Right lobe of liver (tissue), 6 donors: ENCODE measurements at regions not wholly inside any gene's neighbourhood (a gene's known extent, or its start where the extent isn't known, plus 50 kb on each side); places are given as distances from the start of the nearest gene placed in this dataset.

Experiments used
- ATAC-seq, 4 donors: fragments of 200-7000 bp; cut with Tn5 transposase; one replicate each; pipeline ENCODE4 v1.9.1; 2020; ENCODE audit warnings: mild to moderate bottlenecking in 4 of 4, moderate library complexity in 4 of 4
- DNase-seq, 3 donors: peaks; one replicate each; pipeline ENCODE4 v3.0.0-alpha.2; 2020
- H3K27ac ChIP-seq, 3 donors: fragments of 200-600 bp; one replicate each; pipeline ENCODE4 v1.8.0; 2022
- H3K27me3 ChIP-seq, 2 donors: fragments of 200-600 bp; one replicate each; pipeline ENCODE4 v1.8.0; 2022
- H3K36me3 ChIP-seq, 4 donors: fragments of 200-600 bp; sonication (generic) in 1 of 4; one replicate each; pipeline versions ENCODE4 v1.5.1 to v1.8.0; 2017 to 2022; ENCODE audit warnings: control low read depth in 1 of 4
- H3K4me1 ChIP-seq, 4 donors: fragments of 200-600 bp; sonication (generic) in 1 of 4; one replicate each; pipeline versions ENCODE4 v1.5.1 to v1.8.0; 2017 to 2022; ENCODE audit warnings: control low read depth in 1 of 4
- H3K4me3 ChIP-seq, 3 donors: fragments of 200-600 bp; one replicate each; pipeline ENCODE4 v1.8.0; 2022
- H3K9me3 ChIP-seq, 4 donors: fragments of 200-600 bp; sonication (generic) in 1 of 4; one replicate each; pipeline versions ENCODE4 v1.5.1 to v1.8.0; 2017 to 2022; ENCODE audit warnings: control low read depth in 1 of 4
- POLR2A ChIP-seq: fragments of 450-650 bp; IDR thresholded peaks from one replicate; pipeline ENCODE4 v1.6.1; 2017; ENCODE audit warnings: antibody characterized with exemption, mild to moderate bottlenecking
- WGBS: methylation state at CpG from one replicate; pipeline ENCODE4 v1.1.6; 2018; ENCODE audit warnings: low coverage, low lambda C conversion rate; ENCODE audit not compliant: insufficient coverage; ENCODE audit errors: missing lambda C conversion rate; 5-methylcytosine and 5-hydroxymethylcytosine counted together
- intact Hi-C, 2 donors: fragments of 100-400 bp; cut with DNase I; formaldehyde crosslinking; loops; one replicate each; pipeline versions ENCODE4 v1.11.2 to v1.14.1; 2022
- TF ChIP-seq, protein P1 (sequence below), 4 donors: fragments of 200-600 bp in 3 of 4; fragments of 450-650 bp in 1 of 4; IDR thresholded peaks; one replicate each; pipeline versions ENCODE4 v1.5.1 to v1.8.0; 2016 to 2022; ENCODE audit warnings: antibody characterized with exemption in 4 of 4, mild to moderate bottlenecking in 2 of 4
- donor health status: DM: no; HTN: yes; CAD: no.
- donor health status: DM: no; HTN: no; CAD: no.
- donor health status: DM: no; HTN: no; CAD: no.
- donor health status: DM: no; HTN: yes; CAD: no.
- donor health status: DM: no; HTN: yes; CAD: no.

DNA sequence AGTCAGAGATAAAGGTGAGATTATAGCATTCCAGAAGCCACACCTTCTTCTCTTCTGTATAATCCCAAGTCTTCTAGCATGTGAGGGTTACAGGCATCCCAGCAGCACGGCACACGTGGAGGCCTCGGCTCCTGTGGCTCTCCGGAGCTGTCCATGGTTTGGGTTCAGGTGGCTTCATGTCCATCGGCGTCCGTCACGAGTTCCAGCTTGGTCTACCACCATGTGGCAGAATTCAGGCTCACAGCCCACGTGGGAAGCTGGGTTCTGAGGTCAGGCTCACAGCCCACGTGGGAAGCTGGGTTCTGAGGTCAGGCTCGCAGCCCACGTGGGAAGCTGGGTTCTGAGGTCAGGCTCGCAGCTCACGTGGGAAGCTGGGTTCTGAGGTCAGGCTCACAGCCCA, 378.3 kb upstream of the SALL3 start:
- no CpG with 5 or more reads among the region's 14 CpGs for WGBS
- no peaks in the 10 kb centered on the region for H3K27me3 ChIP-seq
- DNase-seq (no peak), ATAC-seq (no peak)
- H3K4me3 ChIP-seq = no peak overlapping the region
- H3K4me1 ChIP-seq = no peaks in the 10 kb centered on the region
- no peak overlapping the region for H3K27ac ChIP-seq
- no peaks in the 10 kb centered on the region for H3K36me3 ChIP-seq
- TF ChIP-seq, protein P1, sequence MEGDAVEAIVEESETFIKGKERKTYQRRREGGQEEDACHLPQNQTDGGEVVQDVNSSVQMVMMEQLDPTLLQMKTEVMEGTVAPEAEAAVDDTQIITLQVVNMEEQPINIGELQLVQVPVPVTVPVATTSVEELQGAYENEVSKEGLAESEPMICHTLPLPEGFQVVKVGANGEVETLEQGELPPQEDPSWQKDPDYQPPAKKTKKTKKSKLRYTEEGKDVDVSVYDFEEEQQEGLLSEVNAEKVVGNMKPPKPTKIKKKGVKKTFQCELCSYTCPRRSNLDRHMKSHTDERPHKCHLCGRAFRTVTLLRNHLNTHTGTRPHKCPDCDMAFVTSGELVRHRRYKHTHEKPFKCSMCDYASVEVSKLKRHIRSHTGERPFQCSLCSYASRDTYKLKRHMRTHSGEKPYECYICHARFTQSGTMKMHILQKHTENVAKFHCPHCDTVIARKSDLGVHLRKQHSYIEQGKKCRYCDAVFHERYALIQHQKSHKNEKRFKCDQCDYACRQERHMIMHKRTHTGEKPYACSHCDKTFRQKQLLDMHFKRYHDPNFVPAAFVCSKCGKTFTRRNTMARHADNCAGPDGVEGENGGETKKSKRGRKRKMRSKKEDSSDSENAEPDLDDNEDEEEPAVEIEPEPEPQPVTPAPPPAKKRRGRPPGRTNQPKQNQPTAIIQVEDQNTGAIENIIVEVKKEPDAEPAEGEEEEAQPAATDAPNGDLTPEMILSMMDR (IDR thresholded peaks at IDR 0.05) = no peak
- no peaks in the 10 kb centered on the region for H3K9me3 ChIP-seq
- intact Hi-C loops = no loop called here

- TF ChIP-seq, protein P1 (IDR thresholded peaks at IDR 0.05) = no peak
- no peak for TF ChIP-seq POLR2A
- intact Hi-C loops = no loop called here
- H3K27me3 ChIP-seq = no peaks in the 10 kb centered on the region
- DNase-seq (no peak), ATAC-seq (no peak)
- no peak overlapping the region for H3K27ac ChIP-seq
- no peaks in the 10 kb centered on the region for H3K36me3 ChIP-seq
- H3K4me1 ChIP-seq = no peaks in the 10 kb centered on the region
- H3K9me3 ChIP-seq = no peaks in the 10 kb centered on the region
- WGBS = 46% methylated on average over 7 of the region's 7 CpGs
- no peak overlapping the region for H3K4me3 ChIP-seq
Observed at GRCh38 chr18:78601923-78602322, 377.7 kb upstream of the SALL3 start.

GRCh38 chr18:78602430-78602829, 377.2 kb upstream of the SALL3 start:
- ATAC-seq (peak in 1 of 4 donors; percentile 23), DNase-seq (no peak)
- 43% methylated on average over 1 of the region's 12 CpGs for WGBS
- no peaks in the 10 kb centered on the region for H3K4me1 ChIP-seq
- H3K36me3 ChIP-seq = no peaks in the 10 kb centered on the region
- intact Hi-C loops = no loop called here
- no peaks in the 10 kb centered on the region for H3K27me3 ChIP-seq
- TF ChIP-seq POLR2A = no peak
- TF ChIP-seq, protein P1 (IDR thresholded peaks at IDR 0.05) = no peak
- no peak overlapping the region for H3K4me3 ChIP-seq
- H3K27ac ChIP-seq = no peak overlapping the region
- no peaks in the 10 kb centered on the region for H3K9me3 ChIP-seq

DNA sequence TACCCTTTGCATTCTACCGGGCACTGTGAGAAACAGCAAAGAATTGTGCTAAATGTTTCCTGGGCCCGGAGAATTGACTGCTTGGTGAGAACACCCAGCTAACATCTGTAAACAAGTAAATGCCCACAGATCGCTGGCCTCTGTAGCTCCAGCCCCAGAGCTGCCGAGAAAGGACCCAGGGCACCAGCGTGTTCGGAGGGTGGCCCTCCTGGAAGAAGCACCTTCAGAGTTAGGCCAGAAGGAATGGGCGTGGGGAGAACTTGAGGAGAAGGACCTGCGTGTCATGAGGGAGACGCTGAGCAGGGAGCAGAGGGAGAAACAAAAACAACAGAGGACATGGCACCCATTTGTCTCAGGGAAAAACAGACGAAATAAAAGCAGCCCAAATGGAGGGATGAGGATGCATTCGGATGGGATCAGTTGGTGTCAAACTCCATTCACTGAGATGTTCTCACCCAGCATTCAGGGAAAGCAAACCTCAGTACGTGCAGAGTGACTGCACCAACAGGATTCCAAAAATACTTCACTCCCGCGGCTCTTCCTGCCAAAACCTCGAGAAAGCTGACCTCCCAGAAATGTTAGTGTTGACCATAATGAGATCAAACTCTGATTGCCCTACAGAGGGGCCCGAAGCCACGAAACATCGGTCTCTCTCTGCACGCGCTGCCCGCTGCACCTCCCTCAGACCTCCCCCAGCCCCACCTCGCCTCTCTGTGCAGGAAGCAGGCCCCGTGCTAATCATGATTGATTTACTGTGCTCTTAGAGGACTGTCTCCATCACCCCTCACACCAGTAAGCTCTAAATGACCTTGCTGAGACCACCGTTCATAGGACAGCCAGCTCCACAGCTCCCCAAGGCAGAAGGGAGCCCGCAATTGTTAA, 376.3 kb upstream of the SALL3 start:
- H3K4me3 ChIP-seq = no peak overlapping the region
- no peaks in the 10 kb centered on the region for H3K36me3 ChIP-seq
- H3K9me3 ChIP-seq = no peaks in the 10 kb centered on the region
- ATAC-seq = no peak
- WGBS = 53% methylated on average over 19 of the region's 25 CpGs
- no peak overlapping the region for H3K27ac ChIP-seq
- no peak for DNase-seq
- TF ChIP-seq POLR2A = no peak
- TF ChIP-seq, protein P1 (IDR thresholded peaks at IDR 0.05) = no peak
- H3K4me1 ChIP-seq = no peaks in the 10 kb centered on the region
- intact Hi-C loops = no loop called here
- H3K27me3 ChIP-seq = no peaks in the 10 kb centered on the region
